ENCODE measurements at regions not wholly inside any gene's neighbourhood (a gene's known extent, or its start where the extent isn't known, plus 50 kb on each side); places are given as distances from the start of the nearest gene placed in this dataset.

DNA sequence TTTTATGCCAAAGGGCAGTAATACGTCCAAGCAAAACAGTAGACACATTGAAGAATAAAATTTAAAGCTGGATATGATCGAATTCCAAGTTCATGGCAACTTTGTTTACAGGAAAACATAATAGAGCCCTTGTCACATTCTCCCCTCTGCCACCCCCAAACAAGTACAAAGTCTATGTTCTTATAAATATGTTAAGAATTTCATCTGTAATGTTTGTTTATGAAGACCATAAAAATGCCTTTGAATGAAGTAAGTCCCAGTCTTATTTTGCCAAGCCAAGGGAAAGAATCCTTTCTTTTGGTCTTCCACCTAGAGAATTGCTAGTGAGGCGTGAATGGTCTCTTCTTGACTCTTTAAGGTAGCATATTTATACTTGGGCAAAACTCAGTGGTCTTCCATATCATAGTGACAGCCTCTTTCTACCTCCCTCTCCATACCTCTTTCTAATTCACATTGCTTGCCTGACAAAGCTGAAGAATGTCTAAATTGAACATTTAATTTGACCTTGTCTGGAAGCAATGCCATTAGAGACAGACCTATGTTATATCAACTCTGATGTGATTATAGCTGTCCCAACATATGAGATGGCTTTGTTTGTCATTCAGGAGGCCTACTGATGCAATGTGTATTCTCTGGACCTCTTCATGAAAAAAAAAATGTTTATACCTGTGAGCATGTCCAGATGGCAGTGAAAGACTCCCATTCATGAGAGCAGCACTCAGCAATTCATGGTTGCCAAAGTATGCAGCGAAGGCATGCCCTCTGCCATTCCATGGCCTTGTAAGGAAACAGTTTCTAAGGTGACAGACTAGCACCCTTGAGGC lies 70.6 kb upstream of the CCN2 start:
- TF ChIP-seq CTCF (optimal IDR thresholded peaks at IDR 0.05 in 1 of 3, IDR thresholded peaks at IDR 0.05 in 1 of 3, conservative IDR thresholded peaks at IDR 0.05 in 1 of 3; ENCODE audit: extremely low read depth in 1 of 3, insufficient read depth in 2 of 3, low read length in 3 of 3) (no peak), EZH2 (IDR thresholded peaks at IDR 0.05; ENCODE audit: low read length) (no peak)

All from keratinocyte (primary cell).